ENCODE measurements at regions not wholly inside any gene's neighbourhood (a gene's known extent, or its start where the extent isn't known, plus 50 kb on each side); places are given as distances from the start of the nearest gene placed in this dataset.

GRCh38 chr1:68800182-68800581, 303.3 kb upstream of the DEPDC1 start:
- WGBS (ENCODE audit: extremely low coverage, insufficient coverage, insufficient read length): no CpG with 5 or more reads among the region's 1 CpG
- H3K23ac ChIP-seq (ENCODE audit: low read length): no peak overlapping the region
- DNase-seq: no peak
- no peak overlapping the region for H3K27ac ChIP-seq (ENCODE audit: low read depth, low read length)
- H4K8ac ChIP-seq (ENCODE audit: low read depth, low read length): peak overlapping the region; percentile 7
- H3K27me3 ChIP-seq (ENCODE audit: insufficient read depth, low read length): no peaks in the 10 kb centered on the region
- H4K91ac ChIP-seq (ENCODE audit: low read depth, low read length): no peak overlapping the region
- no peak overlapping the region for H3K4me3 ChIP-seq (ENCODE audit: low read depth, low read length)
- H3K4me1 ChIP-seq (ENCODE audit: control insufficient read depth in 1 of 2, insufficient read depth in 2 of 2, low read length in 2 of 2): peaks cover 0 to 3% of the 10 kb centered on the region in 2 experiments
- H3K36me3 ChIP-seq (ENCODE audit: control insufficient read depth in 1 of 2, insufficient read depth in 2 of 2, low read length in 2 of 2): no peaks in the 10 kb centered on the region
- H3K79me2 ChIP-seq (ENCODE audit: control insufficient read depth, insufficient read depth, low read length, poor library complexity): no peaks in the 10 kb centered on the region
- no peak overlapping the region for H4K12ac ChIP-seq (ENCODE audit: low read depth, low read length)
- H2BK120ac ChIP-seq (ENCODE audit: insufficient read depth, low read length, poor library complexity): no peak overlapping the region
- H2BK5ac ChIP-seq (ENCODE audit: low read depth, low read length, poor library complexity): no peak overlapping the region
- no peak overlapping the region for H2AFZ ChIP-seq (ENCODE audit: insufficient read depth, low read length, poor library complexity)
- H3K14ac ChIP-seq (ENCODE audit: low read length): no peak overlapping the region
- no peaks in the 10 kb centered on the region for H3K79me1 ChIP-seq (ENCODE audit: low read length)
- H2BK12ac ChIP-seq (ENCODE audit: low read length): no peak overlapping the region
- no peak overlapping the region for H3K18ac ChIP-seq (ENCODE audit: low read length)
- no peak overlapping the region for H2AK5ac ChIP-seq (ENCODE audit: low read length)
- no peaks in the 10 kb centered on the region for H3K9me3 ChIP-seq (ENCODE audit: insufficient read depth, low read depth, low read length)
- H3K9ac ChIP-seq (ENCODE audit: low read length): no peak overlapping the region
- no peak overlapping the region for H3K4me2 ChIP-seq (ENCODE audit: low read length)
- no peak overlapping the region for H3K4ac ChIP-seq (ENCODE audit: low read depth, low read length)

- WGBS (ENCODE audit: extremely low coverage, insufficient coverage, insufficient read length): no CpG with 5 or more reads among the region's 5 CpGs
- Histone ChIP-seq H3K14ac (ENCODE audit: low read length) (no peak overlapping the region), H4K8ac (ENCODE audit: low read depth, low read length) (no peak overlapping the region), H3K9ac (ENCODE audit: low read length) (no peak overlapping the region), H3K4me3 (ENCODE audit: low read depth, low read length) (no peak overlapping the region), H3K27ac (ENCODE audit: low read depth, low read length) (no peak overlapping the region), H2BK5ac (ENCODE audit: low read depth, low read length, poor library complexity) (no peak overlapping the region), H4K12ac (ENCODE audit: low read depth, low read length) (no peak overlapping the region), H2BK120ac (ENCODE audit: insufficient read depth, low read length, poor library complexity) (no peak overlapping the region), H3K27me3 (ENCODE audit: insufficient read depth, low read length) (no peaks in the 10 kb centered on the region), H3K79me2 (ENCODE audit: control insufficient read depth, insufficient read depth, low read length, poor library complexity) (no peaks in the 10 kb centered on the region), H3K23ac (ENCODE audit: low read length) (no peak overlapping the region), H3K18ac (ENCODE audit: low read length) (no peak overlapping the region), H3K79me1 (ENCODE audit: low read length) (no peaks in the 10 kb centered on the region), H2AFZ (ENCODE audit: insufficient read depth, low read length, poor library complexity) (no peak overlapping the region), H3K4me2 (ENCODE audit: low read length) (no peak overlapping the region), H2AK5ac (ENCODE audit: low read length) (no peak overlapping the region), H3K36me3 (ENCODE audit: control insufficient read depth in 1 of 2, insufficient read depth in 2 of 2, low read length in 2 of 2) (no peaks in the 10 kb centered on the region), H2BK12ac (ENCODE audit: low read length) (no peak overlapping the region), H4K91ac (ENCODE audit: low read depth, low read length) (no peak overlapping the region), H3K4me1 (ENCODE audit: control insufficient read depth in 1 of 2, insufficient read depth in 2 of 2, low read length in 2 of 2) (peaks cover 0 to 3% of the 10 kb centered on the region in 2 experiments), H3K9me3 (ENCODE audit: insufficient read depth, low read depth, low read length) (no peaks in the 10 kb centered on the region), H3K4ac (ENCODE audit: low read depth, low read length) (no peak overlapping the region)
- no peak for DNase-seq
These were observed 304.6 kb upstream of the DEPDC1 start for GRCh38 chr1:68801440-68801839.

- Histone ChIP-seq H4K12ac (ENCODE audit: low read depth, low read length) (no peak overlapping the region), H2AFZ (ENCODE audit: insufficient read depth, low read length, poor library complexity) (no peak overlapping the region), H4K8ac (ENCODE audit: low read depth, low read length) (no peak overlapping the region), H3K79me1 (ENCODE audit: low read length) (no peaks in the 10 kb centered on the region), H2BK12ac (ENCODE audit: low read length) (no peak overlapping the region), H3K9ac (ENCODE audit: low read length) (no peak overlapping the region), H3K23ac (ENCODE audit: low read length) (no peak overlapping the region), H2AK5ac (ENCODE audit: low read length) (no peak overlapping the region), H3K4me2 (ENCODE audit: low read length) (no peak overlapping the region), H3K27me3 (ENCODE audit: insufficient read depth, low read length) (no peaks in the 10 kb centered on the region), H3K18ac (ENCODE audit: low read length) (no peak overlapping the region), H3K36me3 (ENCODE audit: control insufficient read depth in 1 of 2, insufficient read depth in 2 of 2, low read length in 2 of 2) (no peaks in the 10 kb centered on the region), H2BK120ac (ENCODE audit: insufficient read depth, low read length, poor library complexity) (no peak overlapping the region), H4K91ac (ENCODE audit: low read depth, low read length) (no peak overlapping the region), H3K4ac (ENCODE audit: low read depth, low read length) (no peak overlapping the region), H3K4me1 (ENCODE audit: control insufficient read depth in 1 of 2, insufficient read depth in 2 of 2, low read length in 2 of 2) (peaks cover 0 to 1% of the 10 kb centered on the region in 2 experiments), H3K4me3 (ENCODE audit: low read depth, low read length) (no peak overlapping the region), H3K27ac (ENCODE audit: low read depth, low read length) (no peak overlapping the region), H2BK5ac (ENCODE audit: low read depth, low read length, poor library complexity) (no peak overlapping the region), H3K9me3 (ENCODE audit: insufficient read depth, low read depth, low read length) (no peaks in the 10 kb centered on the region), H3K14ac (ENCODE audit: low read length) (no peak overlapping the region), H3K79me2 (ENCODE audit: control insufficient read depth, insufficient read depth, low read length, poor library complexity) (no peaks in the 10 kb centered on the region)
- no peak for DNase-seq
- no CpG with 5 or more reads among the region's 2 CpGs for WGBS (ENCODE audit: extremely low coverage, insufficient coverage, insufficient read length)
These were observed 308.3 kb upstream of the DEPDC1 start for GRCh38 chr1:68805097-68805641.

GRCh38 chr1:68808351-68808750, 311.5 kb upstream of the DEPDC1 start:
- no CpG with 5 or more reads among the region's 1 CpG for WGBS (ENCODE audit: extremely low coverage, insufficient coverage, insufficient read length)
- Histone ChIP-seq H3K79me2 (ENCODE audit: control insufficient read depth, insufficient read depth, low read length, poor library complexity) (no peaks in the 10 kb centered on the region), H2BK5ac (ENCODE audit: low read depth, low read length, poor library complexity) (no peak overlapping the region), H3K4me3 (ENCODE audit: low read depth, low read length) (no peak overlapping the region), H3K27me3 (ENCODE audit: insufficient read depth, low read length) (no peaks in the 10 kb centered on the region), H3K4me2 (ENCODE audit: low read length) (no peak overlapping the region), H3K36me3 (ENCODE audit: control insufficient read depth in 1 of 2, insufficient read depth in 2 of 2, low read length in 2 of 2) (no peaks in the 10 kb centered on the region), H3K27ac (ENCODE audit: low read depth, low read length) (no peak overlapping the region), H2AK5ac (ENCODE audit: low read length) (no peak overlapping the region), H3K14ac (ENCODE audit: low read length) (no peak overlapping the region), H2BK120ac (ENCODE audit: insufficient read depth, low read length, poor library complexity) (no peak overlapping the region), H3K4ac (ENCODE audit: low read depth, low read length) (no peak overlapping the region), H2BK12ac (ENCODE audit: low read length) (no peak overlapping the region), H4K91ac (ENCODE audit: low read depth, low read length) (no peak overlapping the region), H3K9me3 (ENCODE audit: insufficient read depth, low read depth, low read length) (no peaks in the 10 kb centered on the region), H3K4me1 (ENCODE audit: control insufficient read depth in 1 of 2, insufficient read depth in 2 of 2, low read length in 2 of 2) (peaks cover 0 to 2% of the 10 kb centered on the region in 2 experiments), H4K12ac (ENCODE audit: low read depth, low read length) (no peak overlapping the region), H3K79me1 (ENCODE audit: low read length) (no peaks in the 10 kb centered on the region), H4K8ac (ENCODE audit: low read depth, low read length) (no peak overlapping the region), H3K23ac (ENCODE audit: low read length) (no peak overlapping the region), H3K9ac (ENCODE audit: low read length) (no peak overlapping the region), H3K18ac (ENCODE audit: low read length) (no peak overlapping the region), H2AFZ (ENCODE audit: insufficient read depth, low read length, poor library complexity) (no peak overlapping the region)
- no peak for DNase-seq

Data from trophoblast cell (in vitro differentiated cells and primary cell).